Muscle of leg (tissue), 3 donors: ENCODE measurements at regions not wholly inside any gene's neighbourhood (a gene's known extent, or its start where the extent isn't known, plus 50 kb on each side); places are given as distances from the start of the nearest gene placed in this dataset.
A peak's percentile ranks its signal among the peaks of the same experiment; 100 is the strongest.

ENCODE experiments used
- DNase-seq: peaks from one replicate; pipeline ENCODE4 v3.0.0; 2013
- H3K27ac ChIP-seq: one replicate; pipeline ENCODE4 v1.5.1; 2013; ENCODE audit warnings: mild to moderate bottlenecking, low read length, control low read depth
- H3K27me3 ChIP-seq: one replicate; pipeline ENCODE4 v1.6.1; 2013; ENCODE audit warnings: low read length; ENCODE audit not compliant: control insufficient read depth, insufficient read depth
- H3K36me3 ChIP-seq: one replicate; pipeline ENCODE4 v1.6.1; 2013; ENCODE audit warnings: low read length; ENCODE audit not compliant: control insufficient read depth, insufficient read depth
- H3K4me1 ChIP-seq: one replicate; pipeline ENCODE4 v1.6.1; 2013; ENCODE audit warnings: low read length; ENCODE audit not compliant: control insufficient read depth, insufficient read depth
- H3K4me3 ChIP-seq: one replicate; pipeline ENCODE4 v1.5.1; 2013; ENCODE audit warnings: low read length, control low read depth
- H3K9me3 ChIP-seq: replicated peaks from 2 replicates; pipeline ENCODE4 v1.6.1; 2013; ENCODE audit warnings: low read depth, low read length; ENCODE audit not compliant: control insufficient read depth
- WGBS: methylation state at CpG from one replicate; pipeline ENCODE4 v1.1.5; 2013; ENCODE audit warnings: missing lambda C conversion rate; ENCODE audit not compliant: insufficient coverage; 5-methylcytosine and 5-hydroxymethylcytosine counted together

DNA sequence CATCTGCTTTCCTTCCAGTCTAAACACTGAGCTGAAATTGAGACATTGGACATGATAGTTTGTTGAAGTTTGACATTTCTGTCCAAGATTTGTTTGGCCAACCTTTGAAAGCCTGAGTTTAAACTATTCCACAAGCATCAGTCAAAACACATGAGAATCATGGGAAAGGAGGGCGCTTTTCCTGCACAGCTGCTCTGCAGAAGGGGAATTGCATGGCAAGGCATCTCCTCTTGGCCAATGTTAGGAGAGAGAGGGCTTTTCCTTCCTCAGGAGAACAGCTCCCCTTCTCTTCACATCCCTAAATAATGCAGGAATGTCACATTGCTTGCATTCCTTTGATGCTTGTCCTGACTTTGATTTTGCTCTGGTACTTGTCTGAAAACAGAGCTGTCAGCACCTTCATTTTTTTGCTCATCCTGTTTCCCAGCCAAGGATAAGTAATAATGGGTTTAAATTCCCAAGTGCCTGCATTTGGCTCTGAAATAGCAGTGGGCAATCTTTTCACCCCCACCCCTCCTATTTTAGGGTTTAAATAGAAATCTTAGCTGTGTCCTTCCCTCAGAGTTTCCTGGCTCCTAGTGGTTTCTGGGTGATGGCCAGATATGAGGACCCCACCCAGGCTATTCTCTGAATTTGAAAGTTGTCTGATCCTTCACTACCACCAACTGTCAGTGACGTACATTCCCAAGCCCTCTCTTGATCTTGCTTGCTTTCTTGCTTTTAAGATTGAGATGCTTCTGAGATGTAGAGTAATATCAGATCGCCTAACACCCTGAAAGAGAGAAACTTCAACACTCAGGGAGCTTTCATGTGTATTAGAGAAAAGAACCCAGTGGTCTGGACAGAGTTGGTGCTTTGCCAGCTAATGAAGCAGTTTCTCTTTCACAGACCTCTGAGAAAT lies 75.2 kb upstream of the NPVF start:
- Histone ChIP-seq H3K27me3 (no peaks in the 10 kb centered on the region), H3K36me3 (no peaks in the 10 kb centered on the region), H3K4me3 (no peak overlapping the region), H3K4me1 (peaks cover 13% of the 10 kb centered on the region), H3K9me3 (no peaks in the 10 kb centered on the region), H3K27ac (peak overlapping the region; percentile 39)
- peak; percentile 93 for DNase-seq
- WGBS = no CpG with 5 or more reads among the region's 3 CpGs

GRCh38 chr7:25304691-25305090 lies 76.4 kb upstream of the NPVF start:
- Histone ChIP-seq H3K4me1 (peaks cover 17% of the 10 kb centered on the region), H3K36me3 (no peaks in the 10 kb centered on the region), H3K9me3 (no peaks in the 10 kb centered on the region), H3K27ac (no peak overlapping the region), H3K27me3 (no peaks in the 10 kb centered on the region), H3K4me3 (no peak overlapping the region)
- 67% methylated on average over 1 of the region's 4 CpGs for WGBS
- DNase-seq = peak; percentile 38

GRCh38 chr7:25305831-25306230 lies 77.5 kb upstream of the NPVF start:
- no peaks in the 10 kb centered on the region for H3K9me3 ChIP-seq
- H3K4me3 ChIP-seq = no peak overlapping the region
- no peak for DNase-seq
- no peaks in the 10 kb centered on the region for H3K27me3 ChIP-seq
- peaks cover 17% of the 10 kb centered on the region for H3K4me1 ChIP-seq
- no CpG with 5 or more reads among the region's 1 CpG for WGBS
- H3K27ac ChIP-seq = no peak overlapping the region
- no peaks in the 10 kb centered on the region for H3K36me3 ChIP-seq

DNA sequence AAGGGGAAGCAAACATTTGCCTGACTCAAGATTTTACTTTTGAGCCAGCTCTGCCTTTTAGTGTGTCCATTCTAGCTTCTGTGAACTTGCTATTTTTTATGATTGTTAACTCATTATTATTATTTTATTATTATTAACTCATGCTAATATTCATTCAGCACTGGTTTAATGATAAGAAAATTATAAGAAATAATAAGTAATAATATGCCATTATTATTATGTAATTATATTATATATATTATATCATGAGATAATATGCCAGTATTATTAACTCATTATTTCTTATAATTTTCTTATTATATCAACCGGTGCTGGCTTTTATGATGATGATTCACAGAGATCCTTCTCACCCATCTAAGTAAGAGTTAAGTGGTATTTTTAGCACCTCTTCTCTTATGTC lies 79.3 kb upstream of the NPVF start:
- WGBS = no CpG with 5 or more reads among the region's 1 CpG
- no peaks in the 10 kb centered on the region for H3K9me3 ChIP-seq
- no peaks in the 10 kb centered on the region for H3K36me3 ChIP-seq
- no peaks in the 10 kb centered on the region for H3K27me3 ChIP-seq
- DNase-seq = no peak
- H3K27ac ChIP-seq = no peak overlapping the region
- no peak overlapping the region for H3K4me3 ChIP-seq
- peaks cover 17% of the 10 kb centered on the region for H3K4me1 ChIP-seq

- no peak overlapping the region for H3K27ac ChIP-seq
These were observed 80.0 kb upstream of the NPVF start for GRCh38 chr7:25308246-25308645.

DNA sequence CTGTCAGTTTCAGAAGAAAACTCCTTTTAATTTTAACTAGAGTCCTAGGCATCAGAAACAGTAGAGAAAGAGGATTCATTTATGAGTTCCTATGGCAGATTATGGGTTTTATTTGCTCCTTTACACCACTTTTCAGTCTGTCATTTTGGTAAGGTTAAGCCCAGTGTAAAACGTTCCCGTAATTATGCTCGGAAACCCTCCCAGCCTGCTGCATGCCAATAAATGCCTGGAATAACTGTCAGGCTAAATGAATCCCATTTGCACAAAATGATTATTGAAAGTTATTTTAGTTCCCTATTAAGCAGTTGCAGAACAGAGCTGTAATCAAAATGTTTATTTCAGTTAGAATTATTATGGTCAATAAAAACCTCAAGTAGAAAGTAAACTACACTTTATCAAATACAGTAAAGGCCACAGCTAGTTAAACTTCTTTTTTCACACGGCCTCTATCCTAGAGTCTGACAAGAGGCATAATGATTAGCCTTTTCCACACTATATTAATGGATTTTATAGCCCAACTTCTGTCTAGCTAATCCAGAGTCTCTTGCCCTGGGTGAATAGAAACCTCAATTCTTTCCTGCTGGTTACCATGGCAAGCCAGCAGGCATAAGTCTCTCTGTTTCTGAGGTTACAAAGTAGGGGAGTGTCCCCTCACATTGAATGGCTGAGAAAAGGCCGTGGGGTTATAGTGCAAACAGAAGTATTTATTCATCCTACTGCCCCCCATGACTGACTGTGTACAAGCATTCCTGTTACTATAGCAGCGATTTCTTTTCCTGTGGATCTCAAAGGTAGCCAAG lies 80.8 kb upstream of the NPVF start:
- H3K27ac ChIP-seq = no peak overlapping the region
- DNase-seq = peak; percentile 58
- WGBS = no CpG with 5 or more reads among the region's 6 CpGs

More at GRCh38 chr7:25308246-25308645, 80.0 kb upstream of the NPVF start:
- 83% methylated on average over 2 of the region's 4 CpGs for WGBS
- Histone ChIP-seq H3K36me3 (no peaks in the 10 kb centered on the region), H3K9me3 (no peaks in the 10 kb centered on the region), H3K4me1 (peaks cover 17% of the 10 kb centered on the region), H3K4me3 (no peak overlapping the region), H3K27me3 (no peaks in the 10 kb centered on the region)
- no peak for DNase-seq

GRCh38 chr7:25310896-25311295 lies 82.6 kb upstream of the NPVF start:
- DNase-seq = no peak
- Histone ChIP-seq H3K27me3 (no peaks in the 10 kb centered on the region), H3K4me3 (no peak overlapping the region), H3K27ac (no peak overlapping the region), H3K9me3 (no peaks in the 10 kb centered on the region), H3K36me3 (no peaks in the 10 kb centered on the region), H3K4me1 (peaks cover 8% of the 10 kb centered on the region)

More for the DNA sequence above, 80.8 kb upstream of the NPVF start:
- Histone ChIP-seq H3K36me3 (no peaks in the 10 kb centered on the region), H3K9me3 (no peaks in the 10 kb centered on the region), H3K4me3 (no peak overlapping the region), H3K4me1 (peaks cover 10% of the 10 kb centered on the region), H3K27me3 (no peaks in the 10 kb centered on the region)

DNA sequence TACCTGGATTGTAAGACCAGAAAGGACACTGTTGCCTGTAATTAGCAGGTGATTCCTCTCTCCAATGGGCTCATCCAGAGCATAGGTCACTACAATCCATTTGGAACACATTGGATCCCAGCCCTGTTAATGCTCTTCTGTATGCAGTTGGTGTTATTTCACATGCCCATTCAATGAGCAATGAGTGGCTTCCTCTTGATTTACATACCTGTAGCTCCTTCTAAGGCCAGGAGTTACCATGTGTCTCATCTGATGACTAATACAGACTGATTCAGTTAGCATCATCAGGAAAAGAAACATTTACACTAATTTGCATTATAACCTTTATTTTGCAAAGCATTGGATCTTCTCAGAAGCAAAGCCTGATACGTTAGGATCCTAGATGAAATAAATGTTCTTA lies 83.1 kb upstream of the NPVF start:
- DNase-seq = no peak
- Histone ChIP-seq H3K27ac (no peak overlapping the region), H3K36me3 (no peaks in the 10 kb centered on the region), H3K4me1 (peaks cover 8% of the 10 kb centered on the region), H3K27me3 (no peaks in the 10 kb centered on the region), H3K9me3 (no peaks in the 10 kb centered on the region), H3K4me3 (no peak overlapping the region)
- no CpG with 5 or more reads among the region's 1 CpG for WGBS

DNA sequence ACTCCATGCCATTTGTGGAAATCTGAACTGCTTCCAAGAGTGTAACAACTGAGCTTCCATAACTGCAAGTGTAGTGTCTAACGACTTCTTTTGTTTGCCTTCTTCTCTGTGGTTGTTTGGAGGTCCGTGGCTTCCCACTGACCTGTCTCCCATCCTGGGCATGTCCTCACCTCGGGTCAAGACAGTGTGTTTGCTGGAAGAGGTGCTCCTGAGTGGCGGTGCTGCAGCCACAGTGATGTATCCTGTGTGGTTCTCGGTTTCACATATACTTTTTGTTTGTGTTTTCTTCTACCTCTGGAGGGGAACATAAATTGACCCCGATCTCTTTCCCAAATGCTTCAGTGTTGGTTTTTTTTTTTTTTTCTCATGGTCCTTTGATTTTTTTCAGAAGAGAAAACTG lies 84.7 kb upstream of the NPVF start:
- no peak for DNase-seq
- WGBS = 83% methylated on average over 2 of the region's 6 CpGs

DNA sequence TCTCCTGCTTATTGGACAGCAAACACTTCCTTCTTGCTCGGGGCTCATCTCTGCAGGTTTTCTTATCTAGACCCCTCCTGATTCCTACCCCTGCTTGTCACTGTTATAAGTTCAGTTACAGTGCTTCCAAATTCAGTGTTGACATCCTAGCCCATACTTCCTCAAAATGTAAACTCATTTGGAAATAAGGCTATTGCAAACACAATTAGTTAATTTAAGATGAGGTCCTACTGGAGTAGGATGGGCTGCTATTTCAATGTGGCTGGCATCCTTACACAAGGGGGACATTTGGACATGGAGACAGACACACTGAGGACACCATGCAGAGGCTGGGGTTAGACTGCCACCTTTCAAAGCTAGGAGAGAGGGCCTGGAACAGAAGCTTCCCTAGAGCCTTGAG lies 85.2 kb upstream of the NPVF start:
- Histone ChIP-seq H3K27ac (no peak overlapping the region), H3K4me1 (peaks cover 4% of the 10 kb centered on the region), H3K4me3 (no peak overlapping the region), H3K27me3 (no peaks in the 10 kb centered on the region), H3K36me3 (no peaks in the 10 kb centered on the region), H3K9me3 (no peaks in the 10 kb centered on the region)
- DNase-seq = no peak
- 100% methylated on average over 1 of the region's 1 CpG for WGBS

More for the DNA sequence above, 84.7 kb upstream of the NPVF start:
- no peak overlapping the region for H3K4me3 ChIP-seq
- H3K9me3 ChIP-seq = no peaks in the 10 kb centered on the region
- H3K27ac ChIP-seq = no peak overlapping the region
- no peaks in the 10 kb centered on the region for H3K36me3 ChIP-seq
- H3K27me3 ChIP-seq = no peaks in the 10 kb centered on the region
- H3K4me1 ChIP-seq = peaks cover 8% of the 10 kb centered on the region
